ENCODE measurements at regions not wholly inside any gene's neighbourhood (a gene's known extent, or its start where the extent isn't known, plus 50 kb on each side); places are given as distances from the start of the nearest gene placed in this dataset.
"Not testable (repeated sequence)": the region's sequence is repeated elsewhere in the genome, so short reads cannot be mapped to it uniquely, and the experiment has no call there.

- TF ChIP-seq, protein P1, sequence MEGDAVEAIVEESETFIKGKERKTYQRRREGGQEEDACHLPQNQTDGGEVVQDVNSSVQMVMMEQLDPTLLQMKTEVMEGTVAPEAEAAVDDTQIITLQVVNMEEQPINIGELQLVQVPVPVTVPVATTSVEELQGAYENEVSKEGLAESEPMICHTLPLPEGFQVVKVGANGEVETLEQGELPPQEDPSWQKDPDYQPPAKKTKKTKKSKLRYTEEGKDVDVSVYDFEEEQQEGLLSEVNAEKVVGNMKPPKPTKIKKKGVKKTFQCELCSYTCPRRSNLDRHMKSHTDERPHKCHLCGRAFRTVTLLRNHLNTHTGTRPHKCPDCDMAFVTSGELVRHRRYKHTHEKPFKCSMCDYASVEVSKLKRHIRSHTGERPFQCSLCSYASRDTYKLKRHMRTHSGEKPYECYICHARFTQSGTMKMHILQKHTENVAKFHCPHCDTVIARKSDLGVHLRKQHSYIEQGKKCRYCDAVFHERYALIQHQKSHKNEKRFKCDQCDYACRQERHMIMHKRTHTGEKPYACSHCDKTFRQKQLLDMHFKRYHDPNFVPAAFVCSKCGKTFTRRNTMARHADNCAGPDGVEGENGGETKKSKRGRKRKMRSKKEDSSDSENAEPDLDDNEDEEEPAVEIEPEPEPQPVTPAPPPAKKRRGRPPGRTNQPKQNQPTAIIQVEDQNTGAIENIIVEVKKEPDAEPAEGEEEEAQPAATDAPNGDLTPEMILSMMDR (IDR thresholded peaks at IDR 0.05; ENCODE audit: control extremely low read depth, extremely low read depth): no peak
- no peaks in the 10 kb centered on the region for H3K36me3 ChIP-seq (ENCODE audit: control insufficient read depth in 4 of 4, insufficient read depth in 4 of 4, low read length in 4 of 4)
- no peak overlapping the region for H3K9ac ChIP-seq (ENCODE audit: insufficient read depth in 1 of 2, low read length in 2 of 2)
- H3K9me3 ChIP-seq (ENCODE audit: control insufficient read depth in 4 of 4, insufficient read depth in 3 of 4, low read length in 3 of 4): no peaks in the 10 kb centered on the region
- DNase-seq (peak in 1 of 3 donors; percentile 13), ATAC-seq (ENCODE audit: insufficient read depth, low FRiP score) (no peak)
- H3K27me3 ChIP-seq (ENCODE audit: control insufficient read depth in 3 of 3, insufficient read depth in 3 of 3, low read length in 2 of 3): no peaks in the 10 kb centered on the region
- no peaks in the 10 kb centered on the region for H3K4me1 ChIP-seq (ENCODE audit: control insufficient read depth in 5 of 5, insufficient read depth in 5 of 5, low read length in 5 of 5)
- no peak overlapping the region for H3K27ac ChIP-seq (ENCODE audit: low read depth in 1 of 2, low read length in 1 of 2)
- H3K4me3 ChIP-seq: no peak overlapping the region
- 68 to 81% methylated on average over 3 of the region's 3 CpGs for WGBS, 2 donors
These were observed 168.0 kb upstream of the GMNC start for GRCh38 chr3:191030491-191030890.

- DNase-seq (no peak), ATAC-seq (ENCODE audit: insufficient read depth, low FRiP score) (no peak)
- H3K4me1 ChIP-seq (ENCODE audit: control insufficient read depth in 5 of 5, insufficient read depth in 5 of 5, low read length in 5 of 5): no peaks in the 10 kb centered on the region
- H3K27ac ChIP-seq (ENCODE audit: low read depth in 1 of 2, low read length in 1 of 2): no peak overlapping the region
- H3K27me3 ChIP-seq (ENCODE audit: control insufficient read depth in 3 of 3, insufficient read depth in 3 of 3, low read length in 2 of 3): no peaks in the 10 kb centered on the region
- H3K9me3 ChIP-seq (ENCODE audit: control insufficient read depth in 4 of 4, insufficient read depth in 3 of 4, low read length in 3 of 4): no peaks in the 10 kb centered on the region
- H3K4me3 ChIP-seq: no peak overlapping the region
- TF ChIP-seq, protein P1 (IDR thresholded peaks at IDR 0.05; ENCODE audit: control extremely low read depth, extremely low read depth): no peak
- H3K36me3 ChIP-seq (ENCODE audit: control insufficient read depth in 4 of 4, insufficient read depth in 4 of 4, low read length in 4 of 4): no peaks in the 10 kb centered on the region
- 77 to 81% methylated on average over 1 of the region's 1 CpG for WGBS, 2 donors
- no peak overlapping the region for H3K9ac ChIP-seq (ENCODE audit: insufficient read depth in 1 of 2, low read length in 2 of 2)
These were observed 164.3 kb upstream of the GMNC start for GRCh38 chr3:191026746-191027145.

- Histone ChIP-seq H3K9me3 (ENCODE audit: control insufficient read depth in 4 of 4, insufficient read depth in 3 of 4, low read length in 3 of 4) (peaks cover 0 to 2% (median 0%) of the 10 kb centered on the region in 4 donors), H3K4me1 (ENCODE audit: control insufficient read depth in 5 of 5, insufficient read depth in 5 of 5, low read length in 5 of 5) (no peaks in the 10 kb centered on the region), H3K9ac (ENCODE audit: insufficient read depth in 1 of 2, low read length in 2 of 2) (no peak overlapping the region), H3K27ac (ENCODE audit: low read depth in 1 of 2, low read length in 1 of 2) (no peak overlapping the region), H3K36me3 (ENCODE audit: control insufficient read depth in 4 of 4, insufficient read depth in 4 of 4, low read length in 4 of 4) (no peaks in the 10 kb centered on the region), H3K27me3 (ENCODE audit: control insufficient read depth in 3 of 3, insufficient read depth in 3 of 3, low read length in 2 of 3) (no peaks in the 10 kb centered on the region), H3K4me3 (no peak overlapping the region)
- TF ChIP-seq, protein P1 (IDR thresholded peaks at IDR 0.05; ENCODE audit: control extremely low read depth, extremely low read depth): no peak
- ATAC-seq (ENCODE audit: insufficient read depth, low FRiP score) (no peak), DNase-seq (peak in 2 of 3 donors; percentile 2 to 12)
- WGBS, 2 donors: 32 to 41% methylated on average over 2 of the region's 2 CpGs
These were observed 158.4 kb upstream of the GMNC start for GRCh38 chr3:191020730-191021396.

DNA sequence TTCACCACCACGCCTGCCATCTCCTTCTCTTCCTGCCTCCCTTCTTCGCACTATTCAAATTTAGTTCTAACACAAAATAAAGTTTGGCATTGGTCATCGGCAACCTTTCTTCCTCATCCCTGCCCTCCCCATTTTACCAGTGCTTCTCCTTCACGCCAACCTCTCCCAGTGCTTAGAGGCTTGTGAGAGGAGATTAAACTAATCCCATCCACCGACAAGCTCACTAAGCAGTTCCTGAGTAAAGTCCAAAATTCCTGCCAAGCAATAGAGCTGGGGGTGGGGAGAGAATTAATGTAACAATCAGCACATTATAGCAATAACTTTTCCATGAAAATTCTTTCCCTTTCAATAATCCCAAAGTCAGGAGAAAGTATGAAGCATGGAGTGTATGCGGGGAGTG is 157.4 kb upstream of the GMNC start:
- Histone ChIP-seq H3K9ac (ENCODE audit: insufficient read depth in 1 of 2, low read length in 2 of 2) (no peak overlapping the region), H3K4me1 (ENCODE audit: control insufficient read depth in 5 of 5, insufficient read depth in 5 of 5, low read length in 5 of 5) (no peaks in the 10 kb centered on the region), H3K27ac (ENCODE audit: low read depth in 1 of 2, low read length in 1 of 2) (no peak overlapping the region), H3K4me3 (no peak overlapping the region), H3K36me3 (ENCODE audit: control insufficient read depth in 4 of 4, insufficient read depth in 4 of 4, low read length in 4 of 4) (no peaks in the 10 kb centered on the region), H3K9me3 (ENCODE audit: control insufficient read depth in 4 of 4, insufficient read depth in 3 of 4, low read length in 3 of 4) (peaks cover 0 to 6% (median 0%) of the 10 kb centered on the region in 4 donors), H3K27me3 (ENCODE audit: control insufficient read depth in 3 of 3, insufficient read depth in 3 of 3, low read length in 2 of 3) (no peaks in the 10 kb centered on the region)
- ATAC-seq (ENCODE audit: insufficient read depth, low FRiP score) (no peak), DNase-seq (no peak)
- WGBS, 2 donors: 86 to 87% methylated on average over 6 of the region's 6 CpGs
- TF ChIP-seq, protein P1 (IDR thresholded peaks at IDR 0.05; ENCODE audit: control extremely low read depth, extremely low read depth): no peak

GRCh38 chr3:191015960-191016359 is 153.5 kb upstream of the GMNC start:
- not testable (repeated sequence) for ATAC-seq (ENCODE audit: insufficient read depth, low FRiP score); H3K36me3 ChIP-seq (ENCODE audit: control insufficient read depth in 4 of 4, insufficient read depth in 4 of 4, low read length in 4 of 4); H3K9ac ChIP-seq (ENCODE audit: insufficient read depth in 1 of 2, low read length in 2 of 2); H3K4me3 ChIP-seq; DNase-seq; H3K27me3 ChIP-seq (ENCODE audit: control insufficient read depth in 3 of 3, insufficient read depth in 3 of 3, low read length in 2 of 3); H3K27ac ChIP-seq (ENCODE audit: low read depth in 1 of 2, low read length in 1 of 2); H3K4me1 ChIP-seq (ENCODE audit: control insufficient read depth in 5 of 5, insufficient read depth in 5 of 5, low read length in 5 of 5); H3K9me3 ChIP-seq (ENCODE audit: control insufficient read depth in 4 of 4, insufficient read depth in 3 of 4, low read length in 3 of 4)
- 77 to 85% methylated on average over 6 of the region's 6 CpGs for WGBS, 2 donors

All from lung (tissue), 11 donors.